Keratinocyte (primary cell): ENCODE measurements at regions not wholly inside any gene's neighbourhood (a gene's known extent, or its start where the extent isn't known, plus 50 kb on each side); places are given as distances from the start of the nearest gene placed in this dataset.

Experiments used
- DNase-seq: peaks from one replicate; pipeline ENCODE4 v3.0.0-alpha.2; 2011; ENCODE audit warnings: low read depth, missing footprints, low spot score
- FAIRE-seq: peaks from 2 replicates; lab custom pipeline; 2011; peaks lifted over from hg19 to GRCh38; lab: Jason Lieb, UNC
- H2AFZ ChIP-seq: 2 replicates; pipeline ENCODE4 v1.6.0; 2012; ENCODE audit warnings: low read length, control low read depth, inconsistent platforms; ENCODE audit not compliant: control insufficient read depth
- H3K27ac ChIP-seq: 2 replicates; pipeline ENCODE4 v1.5.1; 2011; ENCODE audit warnings: low read length; ENCODE audit not compliant: control insufficient read depth, insufficient read depth
- H3K27me3 ChIP-seq: 3 replicates; pipeline ENCODE4 v1.6.0; 2011; ENCODE audit warnings: low read length; ENCODE audit not compliant: control insufficient read depth, insufficient read depth; ENCODE audit errors: extremely low read depth
- H3K36me3 ChIP-seq, 2 experiments: 2 replicates in 1 of 2; 3 replicates in 1 of 2; pipeline ENCODE4 v1.5.1; 2011; ENCODE audit warnings: low read length in 2 of 2, mild to moderate bottlenecking in 1 of 2; ENCODE audit not compliant: control insufficient read depth in 2 of 2, insufficient read depth in 2 of 2; ENCODE audit errors: extremely low read depth in 1 of 2
- H3K4me1 ChIP-seq: 3 replicates; pipeline ENCODE4 v1.5.1; 2011; ENCODE audit warnings: low read length; ENCODE audit not compliant: control insufficient read depth, insufficient read depth; ENCODE audit errors: extremely low read depth
- H3K4me2 ChIP-seq: 3 replicates; pipeline ENCODE4 v1.6.0; 2011; ENCODE audit warnings: low read depth, low read length; ENCODE audit not compliant: control insufficient read depth, insufficient read depth; ENCODE audit errors: extremely low read depth
- H3K4me3 ChIP-seq, 3 experiments: fragments of 200-600 bp in 1 of 3; sonication (generic) in 1 of 3; 2 replicates in 2 of 3; 3 replicates in 1 of 3; pipeline ENCODE4 v1.5.1; 2011 to 2016; ENCODE audit warnings: low read length in 3 of 3, mild to moderate bottlenecking in 3 of 3, control low read depth in 2 of 3, inconsistent platforms in 1 of 3, low read depth in 1 of 3, mixed read lengths in 1 of 3, mixed run types in 1 of 3, moderate library complexity in 1 of 3; ENCODE audit not compliant: control insufficient read depth in 2 of 3, insufficient read depth in 2 of 3; ENCODE audit errors: extremely low read depth in 1 of 3
- H3K79me2 ChIP-seq: 2 replicates; pipeline ENCODE4 v1.6.0; 2012; ENCODE audit warnings: low read length; ENCODE audit not compliant: control insufficient read depth, insufficient read depth
- H3K9ac ChIP-seq: 3 replicates; pipeline ENCODE4 v1.6.0; 2011; ENCODE audit warnings: low read length; ENCODE audit not compliant: control insufficient read depth, insufficient read depth; ENCODE audit errors: extremely low read depth
- H3K9me1 ChIP-seq: 3 replicates; pipeline ENCODE4 v1.6.0; 2011; ENCODE audit warnings: low read length; ENCODE audit not compliant: control insufficient read depth, insufficient read depth; ENCODE audit errors: extremely low read depth
- H3K9me3 ChIP-seq: 2 replicates; pipeline ENCODE4 v1.5.1; 2012; ENCODE audit warnings: low read depth, low read length; ENCODE audit not compliant: control insufficient read depth
- H4K20me1 ChIP-seq: 3 replicates; pipeline ENCODE4 v1.6.0; 2011; ENCODE audit warnings: low read length; ENCODE audit not compliant: control insufficient read depth, insufficient read depth; ENCODE audit errors: extremely low read depth
- CTCF ChIP-seq, 3 experiments: IDR thresholded peaks in 1 of 3; conservative IDR thresholded peaks in 1 of 3; optimal IDR thresholded peaks in 1 of 3; 2 replicates in 2 of 3; 3 replicates in 1 of 3; pipeline versions ENCODE3 to v1.5.1; 2011; ENCODE audit warnings: low read length in 3 of 3, mild to moderate bottlenecking in 3 of 3, moderate library complexity in 2 of 3, control low read depth in 1 of 3, inconsistent platforms in 1 of 3; ENCODE audit not compliant: insufficient read depth in 2 of 3; ENCODE audit errors: extremely low read depth in 1 of 3
- EZH2 ChIP-seq: IDR thresholded peaks from one replicate; pipeline ENCODE4 v1.6.1; 2012; ENCODE audit warnings: inconsistent platforms, mild to moderate bottlenecking, low read length, moderate library complexity
- dilution Hi-C: fragments of 300-500 bp; cut with MboI; formaldehyde crosslinking; loops from one replicate; pipeline ENCODE4 v1.7.0; 2020; ENCODE audit warnings: low sequenced_read_pairs; ENCODE audit not compliant: extremely low pct_ligation_motif_present

- Histone ChIP-seq H3K27me3 (no peaks in the 10 kb centered on the region), H3K9ac (no peak overlapping the region), H3K4me1 (peaks cover 3% of the 10 kb centered on the region), H4K20me1 (no peaks in the 10 kb centered on the region), H3K4me3 (no peak overlapping the region), H3K36me3 (no peaks in the 10 kb centered on the region), H3K27ac (no peak overlapping the region), H3K9me3 (no peaks in the 10 kb centered on the region), H3K9me1 (no peaks in the 10 kb centered on the region), H3K4me2 (no peak overlapping the region), H3K79me2 (no peaks in the 10 kb centered on the region), H2AFZ (no peak overlapping the region)
- FAIRE-seq (no peak), DNase-seq (no peak)
- TF ChIP-seq CTCF (optimal IDR thresholded peaks at IDR 0.05 in 1 of 3, IDR thresholded peaks at IDR 0.05 in 1 of 3, conservative IDR thresholded peaks at IDR 0.05 in 1 of 3; ENCODE audit: extremely low read depth in 1 of 3, insufficient read depth in 2 of 3, low read length in 3 of 3) = no peak
- no peak for TF ChIP-seq EZH2
- dilution Hi-C loops = no loop called here
Measured at GRCh38 chr13:84536906-84537305, 654.6 kb upstream of the SLITRK1 start.

GRCh38 chr13:84528408-84529070, 646.3 kb upstream of the SLITRK1 start:
- no peak overlapping the region for H3K4me3 ChIP-seq
- DNase-seq = no peak
- H3K4me1 ChIP-seq = no peaks in the 10 kb centered on the region
- no peaks in the 10 kb centered on the region for H3K9me1 ChIP-seq
- H3K9me3 ChIP-seq = no peaks in the 10 kb centered on the region
- dilution Hi-C loops = no loop called here
- no peak overlapping the region for H3K27ac ChIP-seq
- H3K27me3 ChIP-seq = no peaks in the 10 kb centered on the region
- no peaks in the 10 kb centered on the region for H3K36me3 ChIP-seq
- H3K4me2 ChIP-seq = no peak overlapping the region
- H4K20me1 ChIP-seq = no peaks in the 10 kb centered on the region
- no peaks in the 10 kb centered on the region for H3K79me2 ChIP-seq
- no peak for FAIRE-seq
- H2AFZ ChIP-seq = no peak overlapping the region
- no peak for TF ChIP-seq EZH2
- TF ChIP-seq CTCF (optimal IDR thresholded peaks at IDR 0.05 in 1 of 3, IDR thresholded peaks at IDR 0.05 in 1 of 3, conservative IDR thresholded peaks at IDR 0.05 in 1 of 3; ENCODE audit: extremely low read depth in 1 of 3, insufficient read depth in 2 of 3, low read length in 3 of 3) = no peak
- H3K9ac ChIP-seq = no peak overlapping the region
